GM12878 (cell line): ENCODE measurements at regions not wholly inside any gene's neighbourhood (a gene's known extent, or its start where the extent isn't known, plus 50 kb on each side); places are given as distances from the start of the nearest gene placed in this dataset.

Source experiments
- ATAC-seq: fragments of 200-7000 bp; cut with Tn5 transposase; 3 replicates; pipeline ENCODE4 v1.9.1; 2020; ENCODE audit warnings: mild to moderate bottlenecking, moderate library complexity
- BruUV-seq: library from RNA; stranded (reverse); fragments of 400-500 nt; replicated peaks from 2 replicates; lab custom pipeline; 2021; lab: Mats Ljungman, UMichigan
- CTCF ChIA-PET: fragments of 300-600 bp; sonication (Branson Sonifier 250); formaldehyde crosslinking; extraction: SDS; loops from one replicate; lab custom pipeline; 2021; ENCODE audit warnings: inconsistent platforms; lab: Yijun Ruan, JAX
- POLR2A ChIA-PET: fragments of 350-600 bp; formaldehyde crosslinking; extraction: SDS; loops from one replicate; lab custom pipeline; 2021; ENCODE audit warnings: inconsistent platforms; lab: Charles Lee
- RAD21 ChIA-PET: fragments of 300-600 bp; sonication (Branson Sonifier 250); formaldehyde crosslinking; loops from one replicate; lab custom pipeline; 2023; ENCODE audit warnings: antibody characterized with exemption; ENCODE audit not compliant: unreplicated experiment; lab: Charles Lee
- SMC1A ChIA-PET: fragments of 300-600 bp; sonication (Branson Sonifier 250); formaldehyde crosslinking; loops from one replicate; lab custom pipeline; 2023; ENCODE audit not compliant: unreplicated experiment, uncharacterized antibody; lab: Charles Lee
- DNase-seq: peaks from one replicate; pipeline ENCODE4 v3.0.0-alpha.2; 2011; ENCODE audit warnings: low read depth, low spot score
- FAIRE-seq: peaks from 3 replicates; lab custom pipeline; 2011; peaks lifted over from hg19 to GRCh38; lab: Jason Lieb, UNC
- H2AFZ ChIP-seq: 2 replicates; pipeline ENCODE4 v1.6.0; 2011; ENCODE audit warnings: low read depth, low read length, control low read depth; ENCODE audit not compliant: control insufficient read depth
- H3K27ac ChIP-seq: 2 replicates; pipeline ENCODE4 v1.5.1; 2011; ENCODE audit warnings: control low read depth; ENCODE audit not compliant: control insufficient read depth, insufficient read depth
- H3K27me3 ChIP-seq, 2 experiments: replicated peaks in 1 of 2; 2 replicates each; pipeline versions ENCODE4 v1.6.0 to v1.6.1; 2011; ENCODE audit warnings: low read length in 1 of 2; ENCODE audit not compliant: control insufficient read depth in 2 of 2, insufficient read depth in 2 of 2
- H3K36me3 ChIP-seq, 2 experiments: 2 replicates each; pipeline ENCODE4 v1.5.1; 2011; ENCODE audit warnings: low read length in 1 of 2; ENCODE audit not compliant: control insufficient read depth in 2 of 2, insufficient read depth in 2 of 2
- H3K4me1 ChIP-seq: 2 replicates; pipeline ENCODE4 v1.6.1; 2011; ENCODE audit warnings: mild to moderate bottlenecking, low read length, moderate library complexity, mixed read lengths; ENCODE audit not compliant: control insufficient read depth, insufficient read depth
- H3K4me2 ChIP-seq: 2 replicates; pipeline ENCODE4 v1.6.0; 2011; ENCODE audit warnings: control low read depth; ENCODE audit not compliant: control insufficient read depth, insufficient read depth
- H3K4me3 ChIP-seq: fragments of 200-600 bp; sonication (generic); 2 replicates; pipeline ENCODE4 v1.5.1; 2016
- H3K79me2 ChIP-seq: 2 replicates; pipeline ENCODE4 v1.6.0; 2011; ENCODE audit warnings: low read length; ENCODE audit not compliant: control insufficient read depth, insufficient read depth
- H3K9ac ChIP-seq: 2 replicates; pipeline ENCODE4 v1.8.0; 2011; ENCODE audit warnings: low read length, control low read depth, mixed read lengths; ENCODE audit not compliant: control insufficient read depth, insufficient read depth
- H3K9me3 ChIP-seq: replicated peaks from 3 replicates; pipeline ENCODE4 v1.5.1; 2011; ENCODE audit warnings: mild to moderate bottlenecking, low read length; ENCODE audit not compliant: control insufficient read depth, insufficient read depth
- H4K20me1 ChIP-seq: 2 replicates; pipeline ENCODE4 v1.6.0; 2011; ENCODE audit not compliant: control insufficient read depth, insufficient read depth
- CBFB ChIP-seq: IDR thresholded peaks from 2 replicates; pipeline ENCODE4 v1.6.1; 2016; ENCODE audit warnings: antibody characterized with exemption, low read depth
- CHD4 ChIP-seq: fragments of 200-600 bp; sonication (generic); IDR thresholded peaks from 2 replicates; pipeline ENCODE4 v1.6.1; 2016; ENCODE audit warnings: mild to moderate bottlenecking
- CTCF ChIP-seq, 3 experiments: IDR thresholded peaks in 2 of 3; conservative IDR thresholded peaks in 1 of 3; 2 replicates each; pipeline ENCODE4 v1.5.1; 2011; ENCODE audit warnings: low read depth in 3 of 3, low read length in 3 of 3, mild to moderate bottlenecking in 3 of 3, control low read depth in 2 of 3, moderate library complexity in 2 of 3, inconsistent platforms in 1 of 3, mixed read lengths in 1 of 3; ENCODE audit not compliant: control insufficient read depth in 2 of 3, insufficient read depth in 1 of 3; ENCODE audit errors: extremely low read depth in 1 of 3
- LARP7 ChIP-seq: fragments of 450-650 bp; IDR thresholded peaks from 2 replicates; pipeline ENCODE4 v1.6.1; 2017; ENCODE audit warnings: mild to moderate bottlenecking
- MTA2 ChIP-seq: fragments of 450-650 bp; IDR thresholded peaks from 2 replicates; pipeline ENCODE4 v1.6.1; 2016; ENCODE audit warnings: low read depth, mild to moderate bottlenecking, moderate library complexity
- NRF1 ChIP-seq: conservative IDR thresholded peaks from 2 replicates; pipeline ENCODE4 v1.6.1; 2011; ENCODE audit warnings: mild to moderate bottlenecking, low read depth, low read length, improper control_type of control experiment
- RAD51 ChIP-seq: fragments of 450-650 bp; IDR thresholded peaks from 2 replicates; pipeline ENCODE4 v1.6.1; 2016; ENCODE audit warnings: moderate library complexity, mild to moderate bottlenecking, inconsistent platforms
- RCOR1 ChIP-seq: conservative IDR thresholded peaks from 2 replicates; pipeline ENCODE4 v1.6.1; 2012; ENCODE audit warnings: low read depth, low read length, improper control_type of control experiment
- RELA ChIP-seq: fragments of 450-650 bp; IDR thresholded peaks from 2 replicates; pipeline ENCODE4 v1.8.0; 2014; ENCODE audit warnings: borderline replicate concordance; ENCODE audit not compliant: partially characterized antibody
- RELB ChIP-seq: fragments of 450-650 bp; IDR thresholded peaks from 2 replicates; pipeline ENCODE4 v1.6.1; 2017; ENCODE audit warnings: low read depth, mild to moderate bottlenecking, moderate library complexity
- WGBS: methylation state at CpG from one replicate; pipeline ENCODE4 v1.1.6; 2016; ENCODE audit warnings: low lambda C conversion rate; ENCODE audit not compliant: insufficient replicate concordance, insufficient coverage; ENCODE audit errors: missing lambda C conversion rate; 5-methylcytosine and 5-hydroxymethylcytosine counted together
- in situ Hi-C: fragments of 300-500 bp; cut with MboI; formaldehyde crosslinking; loops from 9 replicates; pipeline ENCODE4 v1.14.3; 2018; ENCODE audit warnings: mixed read lengths
- intact Hi-C: fragments of 100-400 bp; cut with micrococcal nuclease; formaldehyde crosslinking; loops from one replicate; pipeline ENCODE4 v1.14.2; 2022; ENCODE audit not compliant: unreplicated experiment
- TF ChIP-seq, protein P1 (sequence below): fragments of 450-650 bp; IDR thresholded peaks from 2 replicates; pipeline ENCODE4 v1.6.1; 2017; ENCODE audit warnings: mild to moderate bottlenecking, moderate library complexity
- TF ChIP-seq, protein P2 (sequence below): IDR thresholded peaks from 2 replicates; pipeline ENCODE4 v1.6.1; 2012; ENCODE audit warnings: low read depth, low read length, improper control_type of control experiment
- TF ChIP-seq, protein P3 (sequence below): fragments of 450-650 bp; IDR thresholded peaks from 2 replicates; pipeline ENCODE4 v1.6.1; 2017; ENCODE audit warnings: borderline replicate concordance

DNA sequence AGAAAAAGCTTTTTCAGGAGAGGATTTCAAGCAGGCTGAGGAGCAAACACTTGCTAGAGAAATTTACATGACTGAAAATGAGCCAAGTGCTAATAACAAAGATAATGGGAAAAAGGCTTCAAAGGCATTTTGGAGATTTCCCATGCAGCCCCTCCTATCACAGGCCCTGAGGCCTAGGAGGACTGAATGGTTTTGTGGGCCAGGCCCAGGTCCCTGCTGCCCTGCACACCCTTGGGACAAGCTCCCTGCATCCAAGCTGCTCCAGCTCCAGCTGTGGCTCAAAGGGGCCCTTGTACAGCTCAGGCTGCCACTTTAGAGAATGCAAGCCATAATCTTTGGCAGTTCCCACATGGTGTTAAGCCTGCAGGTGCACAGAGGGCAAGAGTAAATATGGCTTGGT is 154.0 kb upstream of the LMNTD1 start (continued):
- TF ChIP-seq, protein P1, sequence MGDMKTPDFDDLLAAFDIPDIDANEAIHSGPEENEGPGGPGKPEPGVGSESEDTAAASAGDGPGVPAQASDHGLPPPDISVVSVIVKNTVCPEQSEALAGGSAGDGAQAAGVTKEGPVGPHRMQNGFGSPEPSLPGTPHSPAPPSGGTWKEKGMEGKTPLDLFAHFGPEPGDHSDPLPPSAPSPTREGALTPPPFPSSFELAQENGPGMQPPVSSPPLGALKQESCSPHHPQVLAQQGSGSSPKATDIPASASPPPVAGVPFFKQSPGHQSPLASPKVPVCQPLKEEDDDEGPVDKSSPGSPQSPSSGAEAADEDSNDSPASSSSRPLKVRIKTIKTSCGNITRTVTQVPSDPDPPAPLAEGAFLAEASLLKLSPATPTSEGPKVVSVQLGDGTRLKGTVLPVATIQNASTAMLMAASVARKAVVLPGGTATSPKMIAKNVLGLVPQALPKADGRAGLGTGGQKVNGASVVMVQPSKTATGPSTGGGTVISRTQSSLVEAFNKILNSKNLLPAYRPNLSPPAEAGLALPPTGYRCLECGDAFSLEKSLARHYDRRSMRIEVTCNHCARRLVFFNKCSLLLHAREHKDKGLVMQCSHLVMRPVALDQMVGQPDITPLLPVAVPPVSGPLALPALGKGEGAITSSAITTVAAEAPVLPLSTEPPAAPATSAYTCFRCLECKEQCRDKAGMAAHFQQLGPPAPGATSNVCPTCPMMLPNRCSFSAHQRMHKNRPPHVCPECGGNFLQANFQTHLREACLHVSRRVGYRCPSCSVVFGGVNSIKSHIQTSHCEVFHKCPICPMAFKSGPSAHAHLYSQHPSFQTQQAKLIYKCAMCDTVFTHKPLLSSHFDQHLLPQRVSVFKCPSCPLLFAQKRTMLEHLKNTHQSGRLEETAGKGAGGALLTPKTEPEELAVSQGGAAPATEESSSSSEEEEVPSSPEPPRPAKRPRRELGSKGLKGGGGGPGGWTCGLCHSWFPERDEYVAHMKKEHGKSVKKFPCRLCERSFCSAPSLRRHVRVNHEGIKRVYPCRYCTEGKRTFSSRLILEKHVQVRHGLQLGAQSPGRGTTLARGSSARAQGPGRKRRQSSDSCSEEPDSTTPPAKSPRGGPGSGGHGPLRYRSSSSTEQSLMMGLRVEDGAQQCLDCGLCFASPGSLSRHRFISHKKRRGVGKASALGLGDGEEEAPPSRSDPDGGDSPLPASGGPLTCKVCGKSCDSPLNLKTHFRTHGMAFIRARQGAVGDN: no peak
- TF ChIP-seq NRF1: no peak

DNA sequence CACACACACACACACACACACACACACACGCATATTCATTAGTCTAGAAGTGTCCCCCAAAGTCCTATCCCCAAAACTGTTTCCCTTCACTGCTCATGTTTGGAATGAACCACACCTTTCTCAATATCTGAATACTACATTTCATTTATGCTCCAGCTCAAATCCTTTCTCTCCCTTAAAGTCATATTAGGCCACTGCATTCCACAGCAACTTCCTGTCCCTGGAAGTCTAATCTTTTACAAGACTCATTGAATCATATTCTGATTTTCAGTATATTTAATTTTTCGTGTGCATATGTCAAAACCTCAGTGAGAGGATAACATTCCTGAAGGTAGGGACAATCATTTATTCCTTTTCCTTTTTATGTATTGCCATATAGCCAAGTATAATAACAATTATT is 155.6 kb upstream of the LMNTD1 start:
- Histone ChIP-seq H3K4me3 (no peak overlapping the region), H3K79me2 (no peaks in the 10 kb centered on the region), H2AFZ (no peak overlapping the region), H3K27me3 (no peaks in the 10 kb centered on the region), H3K4me1 (peaks cover 22% of the 10 kb centered on the region), H3K4me2 (no peak overlapping the region), H4K20me1 (no peaks in the 10 kb centered on the region), H3K9ac (no peak overlapping the region), H3K9me3 (peaks cover 13% of the 10 kb centered on the region), H3K27ac (no peak overlapping the region), H3K36me3 (no peaks in the 10 kb centered on the region)
- SMC1A ChIA-PET: no interaction called here
- intact Hi-C loops (no loop called here), in situ Hi-C loops (no loop called here)
- RAD21 ChIA-PET: no interaction called here
- DNase-seq (no peak), FAIRE-seq (no peak), ATAC-seq (no peak)
- WGBS: 42% methylated on average over 2 of the region's 2 CpGs
- POLR2A ChIA-PET: no interaction called here
- no TSS peak for BruUV-seq
- CTCF ChIA-PET: interaction anchor here (0.6 kb wide), 1 partner anchor 1005 kb away, joined by 4 read pairs; no protein-coding TSS in a partner anchor
- TF ChIP-seq CHD4 (no peak), RCOR1 (no peak), RAD51 (no peak), LARP7 (no peak), MTA2 (no peak), RELB (no peak), CTCF (IDR thresholded peaks at IDR 0.05 in 2 of 3, conservative IDR thresholded peaks at IDR 0.05 in 1 of 3; ENCODE audit: control insufficient read depth in 2 of 3, extremely low read depth in 1 of 3, insufficient read depth in 1 of 3, low read depth in 3 of 3, low read length in 3 of 3) (no peak), CBFB (no peak), RELA (no peak)
- TF ChIP-seq, protein P2, sequence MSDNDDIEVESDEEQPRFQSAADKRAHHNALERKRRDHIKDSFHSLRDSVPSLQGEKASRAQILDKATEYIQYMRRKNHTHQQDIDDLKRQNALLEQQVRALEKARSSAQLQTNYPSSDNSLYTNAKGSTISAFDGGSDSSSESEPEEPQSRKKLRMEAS: no peak
- TF ChIP-seq, protein P3, sequence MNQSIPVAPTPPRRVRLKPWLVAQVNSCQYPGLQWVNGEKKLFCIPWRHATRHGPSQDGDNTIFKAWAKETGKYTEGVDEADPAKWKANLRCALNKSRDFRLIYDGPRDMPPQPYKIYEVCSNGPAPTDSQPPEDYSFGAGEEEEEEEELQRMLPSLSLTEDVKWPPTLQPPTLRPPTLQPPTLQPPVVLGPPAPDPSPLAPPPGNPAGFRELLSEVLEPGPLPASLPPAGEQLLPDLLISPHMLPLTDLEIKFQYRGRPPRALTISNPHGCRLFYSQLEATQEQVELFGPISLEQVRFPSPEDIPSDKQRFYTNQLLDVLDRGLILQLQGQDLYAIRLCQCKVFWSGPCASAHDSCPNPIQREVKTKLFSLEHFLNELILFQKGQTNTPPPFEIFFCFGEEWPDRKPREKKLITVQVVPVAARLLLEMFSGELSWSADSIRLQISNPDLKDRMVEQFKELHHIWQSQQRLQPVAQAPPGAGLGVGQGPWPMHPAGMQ: no peak
